ENCODE measurements at regions not wholly inside any gene's neighbourhood (a gene's known extent, or its start where the extent isn't known, plus 50 kb on each side); places are given as distances from the start of the nearest gene placed in this dataset.

DNA sequence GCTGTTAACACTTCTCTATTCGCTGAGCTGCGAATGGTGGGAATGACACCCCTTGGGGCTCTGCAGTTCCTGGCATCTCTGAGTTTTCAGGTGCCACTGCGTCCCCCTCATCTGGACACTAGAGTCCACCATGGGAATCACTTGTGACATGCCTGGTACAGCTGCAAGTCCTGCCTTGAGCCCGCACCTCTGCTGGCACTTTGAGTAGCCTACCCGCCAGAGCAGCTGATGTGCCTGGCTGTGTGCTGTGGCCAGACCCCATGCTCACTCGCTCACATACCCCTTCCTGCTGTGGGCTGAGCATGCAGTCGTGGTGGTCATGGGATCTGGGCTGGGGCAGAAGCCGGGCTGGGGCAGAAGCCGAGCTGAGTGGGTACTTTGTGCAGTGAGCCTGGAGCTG lies 117.6 kb downstream of the RND3 start:
- TF ChIP-seq, protein P1, sequence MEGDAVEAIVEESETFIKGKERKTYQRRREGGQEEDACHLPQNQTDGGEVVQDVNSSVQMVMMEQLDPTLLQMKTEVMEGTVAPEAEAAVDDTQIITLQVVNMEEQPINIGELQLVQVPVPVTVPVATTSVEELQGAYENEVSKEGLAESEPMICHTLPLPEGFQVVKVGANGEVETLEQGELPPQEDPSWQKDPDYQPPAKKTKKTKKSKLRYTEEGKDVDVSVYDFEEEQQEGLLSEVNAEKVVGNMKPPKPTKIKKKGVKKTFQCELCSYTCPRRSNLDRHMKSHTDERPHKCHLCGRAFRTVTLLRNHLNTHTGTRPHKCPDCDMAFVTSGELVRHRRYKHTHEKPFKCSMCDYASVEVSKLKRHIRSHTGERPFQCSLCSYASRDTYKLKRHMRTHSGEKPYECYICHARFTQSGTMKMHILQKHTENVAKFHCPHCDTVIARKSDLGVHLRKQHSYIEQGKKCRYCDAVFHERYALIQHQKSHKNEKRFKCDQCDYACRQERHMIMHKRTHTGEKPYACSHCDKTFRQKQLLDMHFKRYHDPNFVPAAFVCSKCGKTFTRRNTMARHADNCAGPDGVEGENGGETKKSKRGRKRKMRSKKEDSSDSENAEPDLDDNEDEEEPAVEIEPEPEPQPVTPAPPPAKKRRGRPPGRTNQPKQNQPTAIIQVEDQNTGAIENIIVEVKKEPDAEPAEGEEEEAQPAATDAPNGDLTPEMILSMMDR (IDR thresholded peaks at IDR 0.05; ENCODE audit: unreplicated experiment) = no peak
- H3K36me3 Mint-ChIP-seq (ENCODE audit: insufficient read depth, unreplicated experiment) = peaks cover 5% of the 10 kb centered on the region
- H3K4me3 Mint-ChIP-seq (ENCODE audit: low read depth, unreplicated experiment) = no peak overlapping the region
- intact Hi-C loops (cut with micrococcal nuclease; ENCODE audit: unreplicated experiment) = no loop called here
- no peaks in the 10 kb centered on the region for H3K27me3 Mint-ChIP-seq (ENCODE audit: unreplicated experiment)
- H3K9me3 Mint-ChIP-seq (ENCODE audit: low read depth, unreplicated experiment) = peaks cover 3% of the 10 kb centered on the region
- BruUV-seq (replicated peaks) = no TSS peak
- DNase-seq = no peak
- H3K27ac Mint-ChIP-seq (ENCODE audit: unreplicated experiment) = peak overlapping the region; percentile 53
- peaks cover 23% of the 10 kb centered on the region for H3K4me1 Mint-ChIP-seq (ENCODE audit: low read depth, unreplicated experiment)
- CTCF ChIA-PET = no interaction called here

DNA sequence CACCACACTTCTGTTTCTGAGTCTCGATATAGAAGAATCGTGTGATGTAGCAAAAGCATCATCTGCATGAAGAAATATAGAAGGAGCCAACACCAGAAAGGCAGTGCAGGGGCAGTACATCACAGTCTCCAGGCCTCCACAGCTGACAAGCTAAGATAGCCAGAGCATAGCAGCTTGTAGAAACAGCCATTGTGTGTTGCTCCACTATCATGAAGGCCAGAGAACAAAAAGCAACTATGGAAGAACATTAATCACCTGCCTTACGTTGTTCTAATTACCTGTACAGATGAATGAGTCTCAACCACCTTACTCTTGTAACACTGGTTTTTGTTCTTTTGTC lies 129.0 kb downstream of the RND3 start:
- BruUV-seq (replicated peaks) = no TSS peak
- no peaks in the 10 kb centered on the region for H3K9me3 Mint-ChIP-seq (ENCODE audit: low read depth, unreplicated experiment)
- no peaks in the 10 kb centered on the region for H3K27me3 Mint-ChIP-seq (ENCODE audit: unreplicated experiment)
- no peak overlapping the region for H3K4me3 Mint-ChIP-seq (ENCODE audit: low read depth, unreplicated experiment)
- no peaks in the 10 kb centered on the region for H3K36me3 Mint-ChIP-seq (ENCODE audit: insufficient read depth, unreplicated experiment)
- no peaks in the 10 kb centered on the region for H3K4me1 Mint-ChIP-seq (ENCODE audit: low read depth, unreplicated experiment)
- no peak for DNase-seq
- TF ChIP-seq, protein P1 (IDR thresholded peaks at IDR 0.05; ENCODE audit: unreplicated experiment) = no peak
- intact Hi-C loops (cut with micrococcal nuclease; ENCODE audit: unreplicated experiment) = no loop called here
- H3K27ac Mint-ChIP-seq (ENCODE audit: unreplicated experiment) = no peak overlapping the region
- CTCF ChIA-PET = no interaction called here

DNA sequence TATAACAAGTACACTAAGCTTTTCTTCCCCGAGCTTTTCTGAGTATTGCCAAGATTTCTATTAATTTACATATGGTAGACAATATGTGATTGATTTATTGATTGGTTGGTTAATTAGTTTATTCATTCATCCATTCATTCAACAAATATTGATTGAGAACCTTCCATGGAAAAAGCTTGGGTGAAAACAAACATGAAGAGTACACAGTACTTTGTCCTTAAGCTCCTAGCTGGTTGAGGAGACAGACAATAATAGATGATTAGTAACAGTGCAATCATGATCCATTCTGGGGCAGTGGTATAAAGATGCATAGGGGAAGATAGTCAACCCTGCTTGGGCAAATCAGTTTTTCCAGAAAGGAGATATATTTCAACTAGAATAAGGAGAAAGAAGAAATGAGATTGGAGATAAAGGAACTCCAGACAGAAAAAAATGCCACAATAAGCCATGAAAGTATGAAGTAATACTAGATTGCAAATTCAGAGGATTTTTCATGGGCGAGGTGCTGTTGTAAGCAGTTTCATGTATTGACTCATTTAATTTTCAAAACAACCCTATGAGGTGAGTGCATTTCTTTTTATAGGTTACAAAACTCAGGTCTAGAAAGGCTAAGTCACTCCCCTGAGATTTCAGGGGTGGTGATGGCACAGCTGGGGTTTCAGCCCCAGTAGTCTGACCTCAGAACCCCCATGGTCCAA lies 129.5 kb downstream of the RND3 start:
- Mint-ChIP-seq H3K27ac (ENCODE audit: unreplicated experiment) (no peak overlapping the region), H3K27me3 (ENCODE audit: unreplicated experiment) (no peaks in the 10 kb centered on the region), H3K4me1 (ENCODE audit: low read depth, unreplicated experiment) (no peaks in the 10 kb centered on the region), H3K36me3 (ENCODE audit: insufficient read depth, unreplicated experiment) (no peaks in the 10 kb centered on the region), H3K4me3 (ENCODE audit: low read depth, unreplicated experiment) (no peak overlapping the region), H3K9me3 (ENCODE audit: low read depth, unreplicated experiment) (no peaks in the 10 kb centered on the region)
- intact Hi-C loops (cut with micrococcal nuclease; ENCODE audit: unreplicated experiment) = no loop called here
- TF ChIP-seq, protein P1 (IDR thresholded peaks at IDR 0.05; ENCODE audit: unreplicated experiment) = no peak
- no peak for DNase-seq
- CTCF ChIA-PET = no interaction called here
- no TSS peak for BruUV-seq (replicated peaks)

DNA sequence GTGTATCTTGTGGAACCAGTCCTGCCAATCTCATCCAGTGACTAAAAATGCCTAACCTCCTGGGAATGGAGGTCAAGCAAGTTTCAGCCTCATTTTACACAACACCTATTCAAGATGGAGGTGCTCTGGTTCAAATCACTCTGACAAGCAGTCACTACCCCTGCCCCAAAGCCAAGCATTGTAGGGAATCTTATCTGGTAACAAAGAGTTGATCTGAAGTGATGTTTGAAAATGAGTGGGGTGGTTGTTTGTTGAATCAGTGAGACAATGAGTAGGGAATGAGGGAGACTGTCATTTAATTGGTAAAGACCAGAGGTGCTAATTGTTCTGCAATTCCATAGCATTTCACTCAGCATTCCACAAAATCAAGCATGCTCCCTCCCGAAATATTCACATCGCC lies 132.0 kb downstream of the RND3 start:
- intact Hi-C loops (cut with micrococcal nuclease; ENCODE audit: unreplicated experiment) = no loop called here
- BruUV-seq (replicated peaks) = no TSS peak
- H3K9me3 Mint-ChIP-seq (ENCODE audit: low read depth, unreplicated experiment) = no peaks in the 10 kb centered on the region
- H3K27me3 Mint-ChIP-seq (ENCODE audit: unreplicated experiment) = no peaks in the 10 kb centered on the region
- no peak overlapping the region for H3K4me3 Mint-ChIP-seq (ENCODE audit: low read depth, unreplicated experiment)
- TF ChIP-seq, protein P1 (IDR thresholded peaks at IDR 0.05; ENCODE audit: unreplicated experiment) = no peak
- no peaks in the 10 kb centered on the region for H3K4me1 Mint-ChIP-seq (ENCODE audit: low read depth, unreplicated experiment)
- DNase-seq = no peak
- CTCF ChIA-PET = no interaction called here
- H3K36me3 Mint-ChIP-seq (ENCODE audit: insufficient read depth, unreplicated experiment) = no peaks in the 10 kb centered on the region
- no peak overlapping the region for H3K27ac Mint-ChIP-seq (ENCODE audit: unreplicated experiment)

Measured in Calu3 (cell line).